Tibial nerve (tissue), 4 donors: ENCODE measurements at regions not wholly inside any gene's neighbourhood (a gene's known extent, or its start where the extent isn't known, plus 50 kb on each side); places are given as distances from the start of the nearest gene placed in this dataset.

Experiments
- CTCF ChIP-seq, 5 experiments: fragments of 200-600 bp in 3 of 5; fragments of 450-650 bp in 2 of 5; sonication (generic) in 3 of 5; IDR thresholded peaks; one replicate each; pipeline ENCODE4 v1.5.1; 2016 to 2019; ENCODE audit warnings: antibody characterized with exemption in 5 of 5, mild to moderate bottlenecking in 3 of 5, moderate library complexity in 2 of 5
- EP300 ChIP-seq, 2 donors: sonication (generic); formaldehyde crosslinking; IDR thresholded peaks; one replicate each; pipeline ENCODE4 v1.6.1; 2017; ENCODE audit warnings: antibody characterized with exemption in 2 of 2, mild to moderate bottlenecking in 1 of 2
- POLR2A ChIP-seq, 2 donors: fragments of 450-650 bp; IDR thresholded peaks; one replicate each; pipeline ENCODE4 v1.6.1; 2017; ENCODE audit warnings: antibody characterized with exemption in 2 of 2, mild to moderate bottlenecking in 2 of 2, moderate library complexity in 2 of 2

- TF ChIP-seq POLR2A (IDR thresholded peaks at IDR 0.05) (no peak), CTCF (IDR thresholded peaks at IDR 0.05) (no peak), EP300 (IDR thresholded peaks at IDR 0.05) (no peak)
Observed at GRCh38 chr12:105467710-105468366, 137.3 kb downstream of the C12orf75 start.
